Liver (tissue), 8 donors: ENCODE measurements at regions not wholly inside any gene's neighbourhood (a gene's known extent, or its start where the extent isn't known, plus 50 kb on each side); places are given as distances from the start of the nearest gene placed in this dataset.

Experiments
- DNase-seq: peaks from one replicate; pipeline ENCODE4 v3.0.0-alpha.2; 2017; ENCODE audit warnings: low spot score
- H3K27ac ChIP-seq, 2 donors: one replicate each; pipeline ENCODE4 v1.7.0; 2013; ENCODE audit warnings: inconsistent platforms in 2 of 2, low read length in 2 of 2, control low read depth in 1 of 2, low read depth in 1 of 2, mild to moderate bottlenecking in 1 of 2
- H3K27me3 ChIP-seq, 4 donors: one replicate each; pipeline versions ENCODE4 v1.6.1 to v1.7.0; 2013; ENCODE audit warnings: low read length in 3 of 4, inconsistent platforms in 1 of 4, mild to moderate bottlenecking in 1 of 4, moderate library complexity in 1 of 4; ENCODE audit not compliant: control insufficient read depth in 4 of 4, insufficient read depth in 4 of 4
- H3K36me3 ChIP-seq, 4 donors: one replicate each; pipeline versions ENCODE4 v1.6.1 to v1.7.0; 2013; ENCODE audit warnings: low read length in 3 of 4, mild to moderate bottlenecking in 3 of 4, low read depth in 1 of 4, moderate library complexity in 1 of 4; ENCODE audit not compliant: control insufficient read depth in 4 of 4, insufficient read depth in 3 of 4
- H3K4me1 ChIP-seq, 4 donors: one replicate each; pipeline versions ENCODE4 v1.6.1 to v1.7.0; 2013; ENCODE audit warnings: low read length in 3 of 4, mild to moderate bottlenecking in 3 of 4, moderate library complexity in 1 of 4; ENCODE audit not compliant: control insufficient read depth in 4 of 4, insufficient read depth in 4 of 4
- H3K4me3 ChIP-seq, 3 donors: one replicate each; pipeline versions ENCODE4 v1.6.1 to v1.7.0; 2013; ENCODE audit warnings: low read length in 3 of 3, control low read depth in 1 of 3, low read depth in 1 of 3, mild to moderate bottlenecking in 1 of 3
- H3K9ac ChIP-seq, 2 donors: one replicate each; pipeline ENCODE4 v1.7.0; 2013; ENCODE audit warnings: low read length in 2 of 2, mild to moderate bottlenecking in 2 of 2, moderate library complexity in 2 of 2, control low read depth in 1 of 2, low read depth in 1 of 2
- H3K9me3 ChIP-seq, 4 donors: one replicate each; pipeline versions ENCODE4 v1.6.1 to v1.7.0; 2013; ENCODE audit warnings: low read length in 3 of 4; ENCODE audit not compliant: control insufficient read depth in 4 of 4
- CTCF ChIP-seq: fragments of 150-350 bp; IDR thresholded peaks from 2 replicates; pipeline ENCODE4 v1.5.1; 2017; ENCODE audit warnings: improper control_type of control experiment, low read depth, low read length; ENCODE audit not compliant: missing input control
- EGR1 ChIP-seq, 2 donors: IDR thresholded peaks; 2 replicates each; pipeline ENCODE4 v1.6.1; 2016 to 2018; ENCODE audit warnings: antibody characterized with exemption in 2 of 2, low read depth in 2 of 2
- HNF4A ChIP-seq, 2 donors: conservative IDR thresholded peaks; 2 replicates each; pipeline ENCODE4 v1.6.1; 2016; ENCODE audit warnings: antibody characterized with exemption in 2 of 2, mild to moderate bottlenecking in 2 of 2
- JUND ChIP-seq, 2 donors: IDR thresholded peaks; 2 replicates each; pipeline ENCODE4 v1.6.1; 2016; ENCODE audit warnings: antibody characterized with exemption in 2 of 2
- RAD21 ChIP-seq, 2 donors: IDR thresholded peaks; 2 replicates each; pipeline ENCODE4 v1.6.1; 2016; ENCODE audit warnings: antibody characterized with exemption in 2 of 2, mild to moderate bottlenecking in 2 of 2
- RXRA ChIP-seq, 2 donors: IDR thresholded peaks; 2 replicates each; pipeline ENCODE4 v1.6.1; 2017 to 2018; ENCODE audit warnings: antibody characterized with exemption in 2 of 2, mild to moderate bottlenecking in 1 of 2
- WGBS: extraction: QIAGEN DNeasy Blood & Tissue Kit; methylation state at CpG from one replicate; pipeline ENCODE4 v1.1.7; 2013; 5-methylcytosine and 5-hydroxymethylcytosine counted together
- TF ChIP-seq, protein P1 (sequence below): IDR thresholded peaks from 2 replicates; pipeline ENCODE4 v1.6.1; 2016; ENCODE audit warnings: antibody characterized with exemption, mild to moderate bottlenecking
- TF ChIP-seq, protein P2 (sequence below): IDR thresholded peaks from 2 replicates; pipeline ENCODE4 v1.6.1; 2016; ENCODE audit warnings: antibody characterized with exemption
- donor health status: healthy.
- donor health status: healthy.
- donor health status: healthy.
- donor health status: healthy.
- donor health status: healthy.

DNA sequence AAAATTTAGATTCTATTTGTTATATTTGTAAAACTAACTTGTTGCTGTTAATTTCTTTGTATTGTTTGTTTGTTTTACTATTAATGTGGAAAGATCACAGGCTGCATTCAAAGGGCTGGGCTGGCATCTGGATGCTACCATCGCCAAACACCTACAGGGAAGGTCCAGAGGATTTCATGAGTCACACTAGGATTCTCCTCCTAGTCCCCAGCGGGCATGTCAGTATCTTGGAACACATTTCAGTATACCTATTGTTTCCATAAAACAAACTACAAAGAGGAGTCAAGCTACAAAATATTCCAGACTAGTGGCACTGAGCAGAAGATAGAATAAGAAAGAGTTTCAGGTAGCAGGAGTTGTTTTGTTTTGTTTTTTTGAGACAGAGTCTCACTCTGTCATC, 55.3 kb downstream of the NOG start (continued):
- TF ChIP-seq, protein P1, sequence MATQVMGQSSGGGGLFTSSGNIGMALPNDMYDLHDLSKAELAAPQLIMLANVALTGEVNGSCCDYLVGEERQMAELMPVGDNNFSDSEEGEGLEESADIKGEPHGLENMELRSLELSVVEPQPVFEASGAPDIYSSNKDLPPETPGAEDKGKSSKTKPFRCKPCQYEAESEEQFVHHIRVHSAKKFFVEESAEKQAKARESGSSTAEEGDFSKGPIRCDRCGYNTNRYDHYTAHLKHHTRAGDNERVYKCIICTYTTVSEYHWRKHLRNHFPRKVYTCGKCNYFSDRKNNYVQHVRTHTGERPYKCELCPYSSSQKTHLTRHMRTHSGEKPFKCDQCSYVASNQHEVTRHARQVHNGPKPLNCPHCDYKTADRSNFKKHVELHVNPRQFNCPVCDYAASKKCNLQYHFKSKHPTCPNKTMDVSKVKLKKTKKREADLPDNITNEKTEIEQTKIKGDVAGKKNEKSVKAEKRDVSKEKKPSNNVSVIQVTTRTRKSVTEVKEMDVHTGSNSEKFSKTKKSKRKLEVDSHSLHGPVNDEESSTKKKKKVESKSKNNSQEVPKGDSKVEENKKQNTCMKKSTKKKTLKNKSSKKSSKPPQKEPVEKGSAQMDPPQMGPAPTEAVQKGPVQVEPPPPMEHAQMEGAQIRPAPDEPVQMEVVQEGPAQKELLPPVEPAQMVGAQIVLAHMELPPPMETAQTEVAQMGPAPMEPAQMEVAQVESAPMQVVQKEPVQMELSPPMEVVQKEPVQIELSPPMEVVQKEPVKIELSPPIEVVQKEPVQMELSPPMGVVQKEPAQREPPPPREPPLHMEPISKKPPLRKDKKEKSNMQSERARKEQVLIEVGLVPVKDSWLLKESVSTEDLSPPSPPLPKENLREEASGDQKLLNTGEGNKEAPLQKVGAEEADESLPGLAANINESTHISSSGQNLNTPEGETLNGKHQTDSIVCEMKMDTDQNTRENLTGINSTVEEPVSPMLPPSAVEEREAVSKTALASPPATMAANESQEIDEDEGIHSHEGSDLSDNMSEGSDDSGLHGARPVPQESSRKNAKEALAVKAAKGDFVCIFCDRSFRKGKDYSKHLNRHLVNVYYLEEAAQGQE = no peak
- TF ChIP-seq JUND (IDR thresholded peaks at IDR 0.05) (no peak), RXRA (IDR thresholded peaks at IDR 0.05) (no peak), EGR1 (IDR thresholded peaks at IDR 0.05; ENCODE audit: low read depth in 2 of 2) (no peak), RAD21 (IDR thresholded peaks at IDR 0.05) (no peak), HNF4A (conservative IDR thresholded peaks at IDR 0.05) (no peak)

DNA sequence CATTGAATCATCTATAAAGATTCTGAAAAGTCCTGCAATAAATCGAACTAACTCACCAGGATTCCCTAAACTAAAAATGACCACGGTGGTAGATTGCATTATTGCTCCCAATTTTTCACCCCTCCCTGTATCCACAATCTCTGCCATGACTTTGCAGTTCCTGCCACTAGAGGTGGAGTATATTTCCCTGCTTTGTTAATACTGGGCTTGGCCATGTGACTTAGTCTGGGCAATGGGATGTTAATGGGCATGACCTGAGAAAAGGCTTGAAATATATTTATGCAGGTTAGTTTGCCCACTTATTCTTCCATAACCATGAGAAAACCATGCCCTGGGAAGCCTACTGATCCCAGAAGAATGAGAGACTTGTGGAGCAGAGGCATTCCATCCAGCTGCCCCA, 59.1 kb downstream of the NOG start:
- Histone ChIP-seq H3K27me3 (no peaks in the 10 kb centered on the region), H3K36me3 (no peaks in the 10 kb centered on the region), H3K4me3 (no peak overlapping the region), H3K9me3 (peaks cover 0 to 16% (median 3%) of the 10 kb centered on the region in 4 donors), H3K27ac (no peak overlapping the region), H3K9ac (no peak overlapping the region), H3K4me1 (no peaks in the 10 kb centered on the region)
- 38% methylated on average over 2 of the region's 2 CpGs for WGBS
- DNase-seq = no peak
- TF ChIP-seq, protein P1 = no peak
- no peak for TF ChIP-seq RAD21 (IDR thresholded peaks at IDR 0.05)

GRCh38 chr17:56653877-56654276, 60.4 kb downstream of the NOG start:
- no peaks in the 10 kb centered on the region for H3K27me3 ChIP-seq
- no peak overlapping the region for H3K9ac ChIP-seq
- H3K36me3 ChIP-seq = no peaks in the 10 kb centered on the region
- H3K4me3 ChIP-seq = no peak overlapping the region
- H3K4me1 ChIP-seq = no peaks in the 10 kb centered on the region
- H3K9me3 ChIP-seq = peaks cover 0 to 16% (median 3%) of the 10 kb centered on the region in 4 donors
- DNase-seq = no peak
- WGBS = 35% methylated on average over 3 of the region's 3 CpGs
- TF ChIP-seq, protein P2, sequence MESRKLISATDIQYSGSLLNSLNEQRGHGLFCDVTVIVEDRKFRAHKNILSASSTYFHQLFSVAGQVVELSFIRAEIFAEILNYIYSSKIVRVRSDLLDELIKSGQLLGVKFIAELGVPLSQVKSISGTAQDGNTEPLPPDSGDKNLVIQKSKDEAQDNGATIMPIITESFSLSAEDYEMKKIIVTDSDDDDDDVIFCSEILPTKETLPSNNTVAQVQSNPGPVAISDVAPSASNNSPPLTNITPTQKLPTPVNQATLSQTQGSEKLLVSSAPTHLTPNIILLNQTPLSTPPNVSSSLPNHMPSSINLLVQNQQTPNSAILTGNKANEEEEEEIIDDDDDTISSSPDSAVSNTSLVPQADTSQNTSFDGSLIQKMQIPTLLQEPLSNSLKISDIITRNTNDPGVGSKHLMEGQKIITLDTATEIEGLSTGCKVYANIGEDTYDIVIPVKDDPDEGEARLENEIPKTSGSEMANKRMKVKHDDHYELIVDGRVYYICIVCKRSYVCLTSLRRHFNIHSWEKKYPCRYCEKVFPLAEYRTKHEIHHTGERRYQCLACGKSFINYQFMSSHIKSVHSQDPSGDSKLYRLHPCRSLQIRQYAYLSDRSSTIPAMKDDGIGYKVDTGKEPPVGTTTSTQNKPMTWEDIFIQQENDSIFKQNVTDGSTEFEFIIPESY = no peak
- peak in 1 of 2 donors; percentile 52 for TF ChIP-seq RAD21 (IDR thresholded peaks at IDR 0.05)
- TF ChIP-seq CTCF = peak; percentile 11
- H3K27ac ChIP-seq = no peak overlapping the region
